CD8-positive, alpha-beta memory T cell (primary cell): ENCODE measurements at regions not wholly inside any gene's neighbourhood (a gene's known extent, or its start where the extent isn't known, plus 50 kb on each side); places are given as distances from the start of the nearest gene placed in this dataset.

Experiments used
- CTCF ChIA-PET: fragments of 350-600 bp; sonication (Branson Sonifier 250); formaldehyde crosslinking; loops from one replicate; lab custom pipeline; 2021; ENCODE audit warnings: antibody characterized with exemption; lab: Charles Lee
- POLR2A ChIA-PET: fragments of 350-600 bp; sonication (Branson Sonifier 250); formaldehyde crosslinking; loops from one replicate; lab custom pipeline; 2021; ENCODE audit warnings: antibody characterized with exemption; lab: Charles Lee
- DNase-seq, 5 donors: peaks; one replicate each; pipeline versions ENCODE4 v3.0.0 to v3.0.0-alpha.2; 2020 to 2022; ENCODE audit warnings: mixed read lengths in 1 of 5
- H3K27ac ChIP-seq: one replicate; pipeline ENCODE4 v1.7.0; 2013; ENCODE audit warnings: low read depth, mild to moderate bottlenecking, low read length, moderate library complexity
- H3K27me3 ChIP-seq: 2 replicates; pipeline ENCODE4 v1.7.0; 2013; ENCODE audit warnings: low read length, mild to moderate bottlenecking; ENCODE audit not compliant: insufficient read depth, poor library complexity, severe bottlenecking
- H3K36me3 ChIP-seq: 2 replicates; pipeline ENCODE4 v1.7.0; 2013; ENCODE audit warnings: mild to moderate bottlenecking, low read length, moderate library complexity; ENCODE audit not compliant: insufficient read depth
- H3K4me1 ChIP-seq: 2 replicates; pipeline ENCODE4 v1.7.0; 2013; ENCODE audit warnings: mild to moderate bottlenecking, low read length, moderate library complexity; ENCODE audit not compliant: insufficient read depth
- H3K4me3 ChIP-seq: 2 replicates; pipeline ENCODE4 v1.7.0; 2013; ENCODE audit warnings: mild to moderate bottlenecking, low read length
- H3K9me3 ChIP-seq: 2 replicates; pipeline ENCODE4 v1.7.0; 2013; ENCODE audit warnings: mild to moderate bottlenecking, low read length
- H3K27ac Mint-ChIP-seq, 8 donors: one replicate each; pipeline ENCODE4 v1.8.0; 2020 to 2021; ENCODE audit warnings: mixed read lengths in 8 of 8, mild to moderate bottlenecking in 6 of 8, inconsistent platforms in 3 of 8, moderate library complexity in 3 of 8
- H3K27me3 Mint-ChIP-seq, 2 donors: one replicate each; pipeline ENCODE4 v1.8.0; 2020 to 2021; ENCODE audit warnings: mixed read lengths in 2 of 2, mild to moderate bottlenecking in 1 of 2, moderate library complexity in 1 of 2
- H3K36me3 Mint-ChIP-seq, 3 donors: one replicate each; pipeline ENCODE4 v1.8.0; 2020 to 2021; ENCODE audit warnings: mixed read lengths in 3 of 3, inconsistent platforms in 1 of 3, mild to moderate bottlenecking in 1 of 3
- H3K4me1 Mint-ChIP-seq, 3 donors: one replicate each; pipeline ENCODE4 v1.8.0; 2020 to 2021; ENCODE audit warnings: mixed read lengths in 3 of 3, inconsistent platforms in 1 of 3, mild to moderate bottlenecking in 1 of 3
- H3K4me3 Mint-ChIP-seq, 7 donors: one replicate each; pipeline ENCODE4 v1.8.0; 2020 to 2021; ENCODE audit warnings: mixed read lengths in 7 of 7, mild to moderate bottlenecking in 6 of 7, moderate library complexity in 4 of 7, inconsistent platforms in 2 of 7
- H3K9me3 Mint-ChIP-seq, 5 donors: one replicate each; pipeline ENCODE4 v1.8.0; 2020 to 2022; ENCODE audit warnings: mixed read lengths in 5 of 5, mild to moderate bottlenecking in 3 of 5, moderate library complexity in 2 of 5, inconsistent platforms in 1 of 5

DNA sequence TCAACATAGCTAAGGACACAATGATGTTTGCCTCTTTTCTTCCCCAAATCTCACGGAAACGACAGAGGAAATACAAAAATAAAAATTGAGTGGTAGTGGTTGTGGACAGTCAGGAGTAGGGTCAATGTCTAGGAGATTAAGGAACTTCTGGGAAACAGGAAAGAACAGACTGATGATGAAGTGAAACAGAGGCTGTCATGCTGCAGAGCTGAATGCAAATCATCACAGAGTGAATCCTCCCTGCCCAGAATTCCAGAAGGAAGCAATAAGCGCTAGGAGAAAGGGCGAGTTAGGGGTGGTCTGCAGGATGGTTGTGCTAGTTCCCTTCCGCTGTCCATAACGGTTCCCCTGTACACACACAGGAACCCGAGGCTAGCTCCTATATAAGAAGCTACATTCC lies 64.7 kb upstream of the POMGNT2 start:
- ChIA-PET POLR2A (no interaction called here), CTCF (interaction anchor here (1.3 to 1.7 kb wide), 2 partner anchors 8 to 10 kb away, joined by 4 to 5 read pairs; no protein-coding TSS in a partner anchor)
- DNase-seq, result no peak
- H3K27ac Mint-ChIP-seq, result peak overlapping the region in 2 of 8 donors; percentile 16 to 46
- peaks cover 4 to 35% (median 12%) of the 10 kb centered on the region in 3 donors for H3K36me3 Mint-ChIP-seq
- Histone ChIP-seq H3K27ac (no peak overlapping the region), H3K36me3 (no peaks in the 10 kb centered on the region), H3K27me3 (no peaks in the 10 kb centered on the region), H3K4me1 (no peaks in the 10 kb centered on the region), H3K9me3 (peaks cover 10% of the 10 kb centered on the region), H3K4me3 (no peak overlapping the region)
- no peak overlapping the region for H3K4me3 Mint-ChIP-seq
- peaks cover 30 to 44% (median 41%) of the 10 kb centered on the region in 5 donors for H3K9me3 Mint-ChIP-seq
- no peaks in the 10 kb centered on the region for H3K4me1 Mint-ChIP-seq
- H3K27me3 Mint-ChIP-seq, result no peaks in the 10 kb centered on the region

- POLR2A ChIA-PET, result no interaction called here
- DNase-seq, result no peak
- Mint-ChIP-seq H3K4me3 (no peak overlapping the region), H3K27ac (no peak overlapping the region), H3K4me1 (no peaks in the 10 kb centered on the region), H3K36me3 (peaks cover 4 to 33% (median 12%) of the 10 kb centered on the region in 3 donors), H3K9me3 (peaks cover 30 to 41% (median 41%) of the 10 kb centered on the region in 5 donors), H3K27me3 (no peaks in the 10 kb centered on the region)
- Histone ChIP-seq H3K4me1 (no peaks in the 10 kb centered on the region), H3K36me3 (no peaks in the 10 kb centered on the region), H3K27me3 (no peaks in the 10 kb centered on the region), H3K4me3 (no peak overlapping the region), H3K9me3 (peaks cover 10% of the 10 kb centered on the region), H3K27ac (no peak overlapping the region)
- CTCF ChIA-PET, result interaction anchor here (1.3 kb wide), 1 partner anchor 10 kb away, joined by 4 read pairs; no protein-coding TSS in a partner anchor
Observed at GRCh38 chr3:43169987-43170386, 64.1 kb upstream of the POMGNT2 start.

DNA sequence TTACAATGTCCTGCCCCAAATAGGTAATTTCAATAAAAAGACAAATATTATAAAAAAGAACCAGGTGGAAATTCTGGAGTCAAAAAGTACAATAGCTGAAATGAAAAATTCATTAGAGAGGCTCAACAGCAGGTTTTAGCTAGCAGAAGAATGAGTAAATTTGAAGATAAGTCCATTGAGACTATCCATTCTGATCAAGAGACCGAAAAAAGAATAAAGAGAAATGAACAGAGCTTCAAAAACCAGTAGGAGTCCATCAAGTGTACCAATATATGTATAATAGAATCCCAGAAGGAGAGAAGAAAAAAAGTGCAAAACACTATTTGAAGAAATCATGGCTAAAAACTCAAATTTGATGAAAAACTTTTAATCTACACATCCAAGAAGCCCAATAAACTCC lies 60.5 kb upstream of the POMGNT2 start:
- POLR2A ChIA-PET, result no interaction called here

DNA sequence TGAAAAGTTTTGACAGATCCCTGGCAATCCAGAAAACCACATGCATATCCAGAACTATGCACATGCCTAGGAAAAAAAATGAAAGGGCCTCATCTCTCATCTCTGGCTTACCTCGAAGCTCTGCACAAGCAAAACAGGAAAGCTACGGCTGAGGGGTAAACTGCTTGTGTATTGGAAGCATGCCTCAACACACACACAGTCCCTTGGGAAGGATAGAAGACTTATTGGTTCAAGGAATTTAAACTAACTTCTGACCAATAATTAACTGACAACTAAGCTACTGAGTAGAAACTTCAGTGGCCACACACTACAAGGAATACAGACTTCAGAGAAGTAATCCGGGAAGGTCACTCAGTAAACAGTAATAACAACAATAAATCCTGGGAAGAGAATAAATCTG lies 59.9 kb upstream of the POMGNT2 start:
- Mint-ChIP-seq H3K4me3 (no peak overlapping the region), H3K9me3 (peaks cover 13 to 19% (median 18%) of the 10 kb centered on the region in 5 donors), H3K27me3 (no peaks in the 10 kb centered on the region), H3K4me1 (peaks cover 26 to 31% (median 30%) of the 10 kb centered on the region in 3 donors), H3K27ac (no peak overlapping the region), H3K36me3 (peaks cover 1 to 17% (median 4%) of the 10 kb centered on the region in 3 donors)
- no peak for DNase-seq
- no peaks in the 10 kb centered on the region for H3K27me3 ChIP-seq
- no peak overlapping the region for H3K27ac ChIP-seq
- H3K9me3 ChIP-seq, result peaks cover 4% of the 10 kb centered on the region
- H3K4me3 ChIP-seq, result no peak overlapping the region
- peaks cover 26% of the 10 kb centered on the region for H3K4me1 ChIP-seq
- CTCF ChIA-PET, result interaction anchor here (0.8 to 2.7 kb wide), 2 partner anchors 9 to 337 kb away, joined by 3 to 8 read pairs; no protein-coding TSS in a partner anchor
- POLR2A ChIA-PET, result no interaction called here
- H3K36me3 ChIP-seq, result no peaks in the 10 kb centered on the region

More for the DNA sequence above, 60.5 kb upstream of the POMGNT2 start:
- Histone ChIP-seq H3K27me3 (no peaks in the 10 kb centered on the region), H3K27ac (no peak overlapping the region), H3K4me1 (peaks cover 26% of the 10 kb centered on the region), H3K9me3 (peaks cover 4% of the 10 kb centered on the region), H3K4me3 (no peak overlapping the region), H3K36me3 (no peaks in the 10 kb centered on the region)
- Mint-ChIP-seq H3K9me3 (peaks cover 13 to 20% (median 18%) of the 10 kb centered on the region in 5 donors), H3K36me3 (peaks cover 1 to 17% (median 4%) of the 10 kb centered on the region in 3 donors), H3K27ac (peak overlapping the region in 1 of 8 donors; percentile 14), H3K27me3 (no peaks in the 10 kb centered on the region), H3K4me3 (peak overlapping the region in 1 of 7 donors; percentile 27), H3K4me1 (peaks cover 26 to 31% (median 30%) of the 10 kb centered on the region in 3 donors)
- CTCF ChIA-PET, result interaction anchor here (0.8 to 2.7 kb wide), 2 partner anchors 9 to 337 kb away, joined by 3 to 8 read pairs; no protein-coding TSS in a partner anchor
- no peak for DNase-seq

DNA sequence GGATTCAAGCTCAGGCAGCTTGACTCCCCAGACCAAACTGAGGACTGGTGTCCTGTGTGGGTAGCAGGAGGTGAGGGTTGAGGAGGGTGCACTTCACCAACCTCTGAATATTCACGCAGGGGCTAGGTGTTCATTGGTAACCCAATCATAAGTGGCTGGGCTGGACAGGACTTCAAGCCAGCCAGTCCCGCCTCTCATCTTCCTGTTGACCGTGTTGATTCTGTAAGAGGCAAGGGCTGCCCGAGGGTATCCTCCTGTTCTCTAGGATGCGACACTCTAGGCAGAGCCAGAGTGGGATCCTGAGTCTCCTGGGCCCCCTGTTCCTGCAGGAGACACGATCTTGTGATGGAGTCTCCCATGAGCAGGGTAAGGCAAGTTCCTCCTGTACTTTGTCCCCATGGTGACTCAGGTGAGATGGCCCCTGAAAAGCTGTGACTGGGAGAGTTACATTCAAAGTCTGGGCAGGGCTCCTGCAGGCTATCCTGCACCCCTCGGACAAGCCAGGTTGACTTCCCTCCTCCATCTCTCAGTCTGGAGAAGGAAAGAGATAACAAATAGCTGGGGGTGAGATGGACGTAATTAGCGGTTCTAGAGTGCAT lies 58.1 kb upstream of the POMGNT2 start:
- CTCF ChIA-PET, result interaction anchor here (1.1 to 3.4 kb wide), 10 partner anchors 20 to 339 kb away, joined by 3 to 41 read pairs (median 6); partner anchors contain the start of gene SNRK
- POLR2A ChIA-PET, result interaction anchor here (3.9 kb wide), 1 partner anchor 16 kb away, joined by 16 read pairs; no protein-coding TSS in a partner anchor
- no peak overlapping the region for H3K27ac ChIP-seq
- H3K4me1 ChIP-seq, result peaks cover 26% of the 10 kb centered on the region
- no peak overlapping the region for H3K4me3 ChIP-seq
- no peaks in the 10 kb centered on the region for H3K27me3 Mint-ChIP-seq
- H3K9me3 Mint-ChIP-seq, result peaks cover 13 to 19% (median 18%) of the 10 kb centered on the region in 5 donors
- peak overlapping the region in 2 of 7 donors; percentile 14 to 83 for H3K4me3 Mint-ChIP-seq
- H3K9me3 ChIP-seq, result peaks cover 4% of the 10 kb centered on the region
- H3K36me3 ChIP-seq, result no peaks in the 10 kb centered on the region
- peaks cover 1 to 17% (median 4%) of the 10 kb centered on the region in 3 donors for H3K36me3 Mint-ChIP-seq
- DNase-seq, result no peak
- H3K27me3 ChIP-seq, result no peaks in the 10 kb centered on the region
- H3K4me1 Mint-ChIP-seq, result peaks cover 26 to 31% (median 30%) of the 10 kb centered on the region in 3 donors
- H3K27ac Mint-ChIP-seq, result peak overlapping the region; percentile 46 to 100 (median 98)

DNA sequence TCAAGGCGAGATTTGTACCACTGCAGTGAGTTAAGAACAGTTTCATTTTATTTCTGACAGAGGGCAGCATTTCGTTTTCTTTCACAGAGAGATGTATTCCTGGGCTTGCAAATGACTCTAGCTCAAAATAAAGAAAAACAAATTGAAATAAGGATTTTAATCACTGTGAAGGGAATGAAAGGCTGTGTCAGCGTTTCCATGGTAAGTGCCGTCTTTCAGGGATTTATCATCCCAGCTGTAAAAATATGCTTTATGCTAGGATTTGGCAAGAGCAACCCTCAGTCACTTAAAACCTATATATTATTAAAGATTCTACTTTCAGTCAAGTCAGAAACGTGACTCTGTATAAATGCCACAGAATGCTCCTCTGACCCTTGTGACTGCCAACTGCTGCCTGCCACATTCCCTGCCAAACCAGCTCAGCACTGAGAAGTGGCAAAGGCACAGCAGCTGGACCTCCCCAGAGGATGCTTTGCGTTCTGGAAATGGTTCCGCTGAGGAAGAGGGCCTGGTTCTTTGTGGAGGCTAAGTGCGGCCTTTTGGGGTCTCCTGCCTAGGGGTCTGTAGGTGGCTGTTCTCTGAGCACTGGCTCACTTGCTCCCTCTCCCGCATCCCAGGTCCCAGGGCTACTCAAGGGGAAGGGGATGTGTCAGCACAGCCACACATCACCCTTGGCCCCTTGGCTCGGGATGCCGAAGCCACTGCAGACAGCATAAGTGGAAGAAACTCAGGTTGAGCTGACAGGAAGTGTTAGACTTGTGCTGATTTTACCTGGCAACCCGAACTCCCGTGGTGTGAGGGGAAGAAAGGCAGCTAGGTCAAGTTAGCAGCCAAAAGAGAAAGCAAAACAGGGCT lies 56.6 kb upstream of the POMGNT2 start:
- peaks cover 0 to 17% (median 4%) of the 10 kb centered on the region in 3 donors for H3K36me3 Mint-ChIP-seq

GRCh38 chr3:43161684-43162229 lies 55.9 kb upstream of the POMGNT2 start:
- DNase-seq, result no peak
- Mint-ChIP-seq H3K4me1 (peaks cover 26 to 31% (median 30%) of the 10 kb centered on the region in 3 donors), H3K27me3 (no peaks in the 10 kb centered on the region), H3K9me3 (peaks cover 12 to 14% (median 12%) of the 10 kb centered on the region in 5 donors), H3K27ac (peak overlapping the region in 7 of 8 donors; percentile 96 to 100 (median 99)), H3K36me3 (peaks cover 0 to 13% (median 4%) of the 10 kb centered on the region in 3 donors), H3K4me3 (peak overlapping the region in 1 of 7 donors; percentile 37)
- Histone ChIP-seq H3K9me3 (peaks cover 4% of the 10 kb centered on the region), H3K4me3 (no peak overlapping the region), H3K27ac (no peak overlapping the region), H3K36me3 (no peaks in the 10 kb centered on the region), H3K4me1 (peaks cover 26% of the 10 kb centered on the region), H3K27me3 (no peaks in the 10 kb centered on the region)
- ChIA-PET POLR2A (interaction anchor here (0.6 to 3.9 kb wide), 5 partner anchors 17 to 1176 kb away, joined by 3 to 16 read pairs (median 3); partner anchors contain the start of gene TCAIM), CTCF (interaction anchor here (0.7 to 3.4 kb wide), 31 partner anchors 14 to 460 kb away, joined by 3 to 41 read pairs (median 6); partner anchors contain the start of genes ANO10 and SNRK)

More for the DNA sequence above, 56.6 kb upstream of the POMGNT2 start:
- ChIA-PET POLR2A (interaction anchor here (0.6 to 3.9 kb wide), 11 partner anchors 13 to 1176 kb away, joined by 3 to 16 read pairs (median 3); partner anchors contain the start of genes SNRK and TCAIM), CTCF (interaction anchor here (0.7 to 3.4 kb wide), 44 partner anchors 9 to 459 kb away, joined by 3 to 41 read pairs (median 4); partner anchors contain the start of genes ANO10 and SNRK)
- peak overlapping the region; percentile 32 for H3K27ac ChIP-seq
- H3K27me3 ChIP-seq, result no peaks in the 10 kb centered on the region
- Mint-ChIP-seq H3K4me1 (peaks cover 26 to 31% (median 30%) of the 10 kb centered on the region in 3 donors), H3K27ac (peak overlapping the region; percentile 96 to 100 (median 98)), H3K27me3 (no peaks in the 10 kb centered on the region), H3K4me3 (peak overlapping the region; percentile 17 to 88 (median 84)), H3K9me3 (peaks cover 13 to 18% (median 15%) of the 10 kb centered on the region in 5 donors)
- peaks cover 26% of the 10 kb centered on the region for H3K4me1 ChIP-seq
- DNase-seq, result peak; percentile 30 to 76 (median 67)
- H3K4me3 ChIP-seq, result peak overlapping the region; percentile 37
- no peaks in the 10 kb centered on the region for H3K36me3 ChIP-seq
- H3K9me3 ChIP-seq, result peaks cover 4% of the 10 kb centered on the region
